Fibroblast of skin of abdomen (primary cell): ENCODE measurements at regions not wholly inside any gene's neighbourhood (a gene's known extent, or its start where the extent isn't known, plus 50 kb on each side); places are given as distances from the start of the nearest gene placed in this dataset.
"Not testable (repeated sequence)": the region's sequence is repeated elsewhere in the genome, so short reads cannot be mapped to it uniquely, and the experiment has no call there.

Experiments used
- DNase-seq: peaks from one replicate; pipeline ENCODE4 v3.0.0-alpha.2; 2013

DNA sequence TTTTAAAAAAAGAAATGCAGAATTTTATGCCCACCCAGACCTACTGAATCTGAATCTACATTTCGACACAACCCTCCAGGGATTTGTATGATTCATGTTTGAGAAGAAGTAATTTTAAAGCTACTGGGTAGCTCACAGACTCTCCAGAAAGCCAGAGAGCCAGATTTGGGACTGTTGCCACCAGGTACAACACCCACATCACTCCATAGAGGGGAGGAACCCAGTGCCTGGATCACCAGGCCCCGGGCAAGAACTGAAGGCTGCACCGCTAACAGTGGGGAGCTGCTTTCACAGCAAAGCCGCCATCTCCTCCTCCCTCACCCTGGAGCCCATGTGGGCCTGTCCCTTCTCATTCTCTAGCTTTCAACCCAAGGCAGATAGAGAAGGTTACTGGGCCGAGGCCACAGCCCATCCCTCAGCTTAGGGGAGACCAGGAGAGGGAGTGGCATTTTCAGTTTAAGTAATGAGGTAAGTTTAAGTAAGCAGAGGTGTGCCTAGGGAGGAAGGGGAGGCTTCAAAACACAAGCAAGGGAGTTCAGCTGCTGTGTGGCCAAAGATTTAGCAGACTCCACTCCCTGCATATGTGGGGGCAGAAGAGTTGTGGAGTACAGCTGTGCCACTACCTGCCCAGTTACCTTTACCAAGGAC is 109.8 kb downstream of the IL12A start:
- peak; percentile 30 for DNase-seq

DNA sequence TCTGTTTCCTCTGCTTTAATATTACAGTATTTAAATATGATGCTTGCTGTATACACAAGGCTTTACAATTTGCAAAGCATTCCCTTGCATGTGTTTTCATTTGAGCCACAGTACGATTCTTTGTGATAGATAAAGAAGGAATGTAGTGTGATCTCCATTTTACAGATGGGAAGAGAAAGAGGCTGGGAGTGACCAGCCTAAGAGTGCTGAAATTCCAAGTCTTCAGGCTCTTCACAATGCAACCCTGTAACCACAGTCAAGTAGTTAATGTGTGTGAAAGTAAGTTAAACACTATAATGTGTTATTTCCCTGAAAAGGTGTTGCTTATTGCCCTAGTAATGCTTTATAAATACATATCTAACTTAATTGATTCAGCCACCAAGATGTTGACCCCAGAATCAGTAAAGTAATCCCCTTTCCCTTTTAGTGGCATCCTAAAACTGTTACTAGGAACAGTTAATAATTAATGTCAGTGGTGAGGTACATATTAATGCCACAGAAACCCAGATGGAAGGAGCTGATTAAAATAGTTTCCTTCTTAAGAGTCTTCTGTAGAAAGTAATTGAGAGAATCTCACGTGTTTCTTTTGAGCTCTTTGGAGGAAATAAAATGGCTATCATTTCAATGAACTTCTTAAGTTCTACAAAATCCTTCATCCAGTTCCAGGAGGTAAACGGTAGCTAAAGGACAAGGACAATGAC is 110.4 kb downstream of the IL12A start:
- no peak for DNase-seq

DNA sequence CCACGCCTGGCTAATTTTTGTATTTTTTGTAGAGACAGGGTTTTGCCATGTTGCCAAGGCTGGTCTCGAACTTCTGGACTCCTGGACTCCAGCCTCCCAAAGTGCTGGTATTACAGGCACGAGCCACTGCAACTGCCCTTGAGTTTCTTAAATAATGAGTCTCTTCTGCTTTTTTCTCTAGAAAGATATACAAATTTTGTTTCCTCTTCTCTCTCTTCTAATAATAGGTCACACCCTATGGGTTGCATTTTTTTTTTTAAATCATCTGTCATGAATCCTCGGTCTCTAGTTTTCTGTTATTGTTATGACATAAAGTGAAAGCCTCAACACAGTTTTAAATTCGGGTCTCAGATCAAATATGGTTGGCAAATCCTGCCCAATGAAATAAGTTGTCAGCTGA is 111.2 kb downstream of the IL12A start:
- DNase-seq = no peak

DNA sequence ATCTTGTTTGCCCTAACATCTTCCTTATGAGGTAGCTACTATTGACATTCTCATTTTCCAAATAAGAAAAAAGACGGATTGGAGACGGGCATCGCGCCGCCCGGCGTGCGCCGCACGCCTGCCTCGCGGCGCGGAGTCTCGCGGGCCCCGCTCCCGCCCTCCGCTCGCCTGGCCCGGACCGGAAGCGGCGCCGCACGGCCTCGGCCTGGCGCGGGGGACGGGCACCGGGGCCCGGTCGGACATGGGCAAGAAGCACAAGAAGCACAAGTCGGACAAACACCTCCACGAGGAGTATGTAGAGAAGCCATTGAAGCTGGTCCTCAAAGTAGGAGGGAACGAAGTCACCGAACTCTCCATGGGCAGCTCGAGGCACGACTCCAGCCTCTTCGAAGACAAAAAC is 112.0 kb downstream of the IL12A start:
- no peak for DNase-seq

DNA sequence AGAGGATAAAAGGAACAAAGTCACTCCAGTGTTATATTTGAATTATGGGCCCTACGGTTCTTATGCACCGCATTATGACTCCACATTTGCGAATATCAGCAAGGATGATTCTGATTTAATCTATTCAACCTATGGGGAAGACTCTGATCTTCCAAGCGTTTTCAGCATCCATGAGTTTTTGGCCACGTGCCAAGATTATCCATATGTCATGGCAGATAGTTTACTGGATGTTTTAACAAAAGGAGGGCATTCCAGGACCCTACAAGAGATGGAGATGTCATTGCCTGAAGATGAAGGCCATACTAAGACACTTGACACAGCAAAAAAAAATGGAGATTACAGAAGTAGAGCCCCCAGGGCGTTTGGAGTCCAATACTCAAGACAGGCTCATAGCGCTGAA is 113.4 kb downstream of the IL12A start:
- DNase-seq = not testable (repeated sequence)

DNA sequence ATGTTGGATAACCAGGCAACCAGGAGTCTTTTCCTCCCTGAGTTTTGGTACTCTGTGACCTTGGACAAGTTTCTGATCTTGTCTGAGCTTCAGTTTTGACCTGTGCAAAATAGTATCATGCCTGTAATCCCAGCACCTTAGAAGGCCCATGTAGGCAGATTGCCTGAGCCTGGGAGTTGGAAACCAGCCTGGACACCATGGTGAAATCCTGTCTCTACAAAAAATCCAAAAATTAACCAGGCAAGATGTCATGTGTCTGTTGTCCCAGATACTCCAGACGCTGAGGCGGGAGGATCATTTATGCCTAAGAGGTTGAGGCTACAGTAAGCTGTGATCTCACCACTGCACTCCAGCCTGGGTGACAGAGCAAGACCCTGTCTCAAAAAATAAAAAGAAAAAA is 114.8 kb downstream of the IL12A start:
- no peak for DNase-seq

DNA sequence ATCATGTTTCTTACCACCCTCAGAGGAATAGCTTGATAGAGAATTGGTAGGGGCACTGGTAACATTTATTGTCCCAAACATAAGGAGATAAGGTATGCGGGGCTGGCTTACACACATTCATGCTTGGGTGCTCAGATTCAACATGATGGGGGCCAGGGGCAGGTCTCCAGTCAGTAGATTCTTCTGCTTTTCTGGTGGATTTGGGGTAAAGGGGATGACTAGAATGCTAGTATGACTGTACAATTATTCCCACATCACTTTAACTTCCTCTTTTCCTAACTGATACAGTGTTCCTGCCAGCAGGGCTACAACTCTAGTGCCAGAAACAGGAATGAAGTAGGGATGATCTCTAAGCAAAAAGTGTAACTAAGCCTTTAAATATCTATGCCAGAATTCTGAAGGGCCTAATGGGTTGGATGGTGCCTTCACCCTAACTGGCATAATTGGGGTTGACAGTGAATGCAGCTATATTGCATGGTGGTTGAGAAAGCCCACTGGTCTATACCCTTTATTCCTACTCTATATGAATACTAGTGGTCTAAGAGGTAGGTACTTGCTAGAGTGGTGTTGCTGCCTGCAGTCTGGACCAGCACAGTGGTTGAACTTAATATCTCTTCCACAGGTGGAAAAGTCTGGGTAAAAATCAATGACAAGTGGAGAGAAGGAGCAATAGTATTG is 117.4 kb downstream of the IL12A start:
- no peak for DNase-seq

DNA sequence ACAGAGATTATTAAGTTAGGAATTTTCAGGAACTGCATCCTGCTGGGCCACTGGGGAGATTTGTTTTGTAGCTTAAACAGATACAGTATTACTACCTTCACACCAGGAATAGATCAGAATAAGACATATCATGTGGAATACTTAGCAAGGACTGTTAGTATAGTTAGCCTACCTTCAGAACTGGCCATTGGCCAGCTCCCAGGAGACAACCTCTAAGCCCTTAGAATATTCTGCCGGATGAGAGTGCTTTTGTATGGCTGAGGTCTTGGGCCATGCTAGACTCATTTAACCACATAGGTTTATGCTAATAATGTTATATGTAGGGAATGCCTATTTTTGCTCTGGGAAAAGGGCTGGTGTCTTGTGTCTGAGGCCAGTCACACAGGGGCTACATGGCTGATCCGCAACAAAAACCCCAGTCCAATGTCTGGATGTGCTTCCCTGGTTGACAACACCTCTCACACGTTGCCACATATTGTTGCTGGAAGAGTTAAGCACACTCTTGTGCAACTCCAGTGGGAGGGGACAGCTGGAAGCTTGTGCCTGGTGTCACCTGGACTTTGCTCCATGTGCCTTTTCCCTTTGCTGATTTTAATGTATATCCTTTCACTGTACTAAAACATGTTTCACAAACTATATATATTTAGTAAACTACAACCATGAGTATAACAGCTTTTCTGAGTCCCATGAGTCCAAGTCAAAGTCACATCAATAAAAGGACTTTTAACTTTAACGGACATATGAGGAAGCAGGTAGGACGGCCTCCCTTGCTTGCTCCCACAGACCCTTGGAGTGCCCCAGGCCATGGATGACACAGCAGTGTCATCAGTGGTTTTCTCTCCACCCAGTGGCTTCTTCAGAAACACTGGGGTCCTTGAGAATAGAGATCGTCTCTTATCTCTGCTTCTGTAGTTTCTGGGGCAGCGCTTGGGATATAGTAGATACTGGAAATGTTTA is 118.0 kb upstream of the C3orf80 start:
- DNase-seq = no peak

DNA sequence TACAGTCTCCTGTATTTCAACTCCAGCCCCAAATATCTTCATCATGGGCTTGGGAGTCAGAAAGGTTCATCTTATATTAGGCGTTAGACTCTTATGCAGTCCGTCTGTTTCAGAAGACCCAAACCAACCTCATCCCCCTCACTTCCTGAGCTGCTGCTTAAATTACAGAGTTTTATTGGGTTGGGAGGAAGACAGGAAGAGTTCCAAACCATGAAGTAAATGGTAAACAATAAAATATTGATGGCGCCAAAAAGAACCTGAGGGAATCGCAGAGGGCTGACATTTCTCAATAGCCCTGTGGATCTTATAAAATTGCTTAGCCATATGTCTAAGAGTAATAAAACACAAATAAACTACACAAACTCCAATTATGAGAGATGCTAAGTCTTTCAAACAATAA is 116.9 kb upstream of the C3orf80 start:
- DNase-seq = no peak

DNA sequence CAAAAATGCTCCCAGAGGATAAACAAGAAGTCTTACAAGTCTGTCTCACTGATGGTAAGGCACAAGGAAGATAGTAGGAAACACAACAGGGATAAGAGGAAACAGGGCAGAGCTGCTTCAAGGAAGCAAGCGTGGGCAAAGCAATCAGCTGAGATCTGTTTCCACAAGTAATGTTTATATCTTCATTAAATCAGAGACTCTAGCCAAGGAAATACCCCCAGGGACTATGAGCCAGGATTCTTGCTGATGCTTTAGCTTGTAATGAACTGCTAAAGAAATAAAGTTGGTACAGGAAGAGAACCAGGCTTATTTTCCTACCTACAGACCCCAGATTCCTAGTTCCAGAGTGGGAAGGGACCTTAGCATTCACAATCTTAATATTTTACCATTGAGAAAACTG is 112.7 kb upstream of the C3orf80 start:
- DNase-seq = no peak

DNA sequence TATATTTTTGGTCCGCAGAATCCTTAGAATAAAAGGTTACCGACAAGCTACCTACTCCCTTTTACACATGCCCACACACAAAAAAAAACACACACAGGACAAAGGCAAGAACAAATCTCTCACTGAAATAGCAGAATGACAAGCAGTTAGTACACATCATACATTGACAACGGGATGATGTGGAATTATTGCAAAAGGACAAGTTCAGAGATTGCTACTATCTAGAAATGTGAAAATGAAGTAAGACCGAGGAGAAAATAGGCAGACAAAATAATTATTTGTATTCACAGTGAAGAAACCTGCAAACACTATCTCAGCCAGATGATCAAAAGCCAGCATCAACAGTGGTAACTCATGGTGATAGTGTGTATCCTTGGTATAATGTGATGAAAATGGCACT is 112.2 kb upstream of the C3orf80 start:
- DNase-seq = no peak

DNA sequence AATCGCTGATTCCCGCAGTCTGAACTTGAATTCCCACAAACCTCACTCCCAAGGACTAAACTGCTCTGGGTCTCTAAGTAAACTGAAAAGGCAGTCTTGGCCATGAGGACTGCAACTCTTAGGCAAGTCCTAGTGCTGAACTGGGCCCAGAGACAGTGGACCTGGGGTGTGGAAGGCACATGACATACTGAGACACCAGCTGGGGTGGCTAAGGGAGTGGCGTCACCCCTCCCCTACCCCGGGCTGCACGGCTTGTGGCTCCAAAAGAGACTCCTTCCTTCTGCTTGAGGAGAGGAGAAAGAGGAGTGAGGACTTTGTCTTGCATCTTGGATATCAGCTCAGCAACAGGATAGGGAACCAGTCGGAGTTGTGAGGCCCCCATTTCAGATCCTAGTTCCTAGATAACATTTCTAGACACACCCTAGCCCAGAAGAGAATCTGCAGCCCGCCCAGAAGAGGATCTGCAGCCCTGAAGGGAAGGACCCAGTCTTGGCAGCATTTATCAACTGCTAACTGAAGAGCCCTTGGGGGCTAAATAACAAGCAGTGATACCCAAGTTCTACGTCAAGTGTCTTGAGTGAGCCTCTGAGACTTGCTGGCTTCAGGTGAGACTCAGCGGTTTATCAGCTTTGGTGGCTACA is 110.7 kb upstream of the C3orf80 start:
- DNase-seq = no peak

DNA sequence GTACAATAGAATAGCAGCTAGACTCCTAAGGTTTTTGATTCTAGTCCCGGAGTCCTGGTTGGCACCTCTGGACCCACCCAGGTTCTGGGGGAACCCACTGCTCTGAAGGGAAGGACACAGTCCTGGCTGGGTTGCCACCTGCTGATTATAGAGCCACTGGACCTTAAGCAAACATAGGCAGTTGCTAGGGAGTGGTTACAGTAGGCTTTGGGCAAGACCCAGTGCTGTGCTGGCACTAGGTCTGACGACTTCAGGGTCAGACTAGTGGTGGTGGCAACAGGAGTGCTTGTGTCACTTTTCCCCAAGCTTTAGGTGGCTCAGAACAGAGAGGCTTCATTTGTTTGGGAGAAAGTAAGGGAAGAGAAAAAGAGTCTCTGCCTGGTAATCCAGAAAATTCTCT is 109.8 kb upstream of the C3orf80 start:
- no peak for DNase-seq

DNA sequence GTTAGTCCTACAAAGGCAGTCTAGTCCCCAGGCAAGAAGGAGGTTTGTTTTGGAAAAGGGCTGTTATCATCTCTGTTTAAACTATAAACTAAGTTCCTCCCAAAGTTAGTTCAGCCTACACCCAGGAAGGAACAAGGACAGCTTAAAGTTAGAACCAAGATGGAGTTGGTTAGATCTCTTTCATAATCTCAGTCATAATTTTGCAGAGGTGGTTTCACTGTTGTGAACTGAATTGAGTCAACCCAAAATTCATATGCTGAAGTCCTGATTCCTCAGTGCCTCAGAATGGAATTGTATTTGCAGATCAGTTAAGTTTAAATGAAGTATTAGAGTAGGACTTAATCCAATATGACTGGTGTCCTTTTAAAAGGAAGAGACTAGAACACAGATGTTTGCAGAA is 101.0 kb upstream of the C3orf80 start:
- no peak for DNase-seq

DNA sequence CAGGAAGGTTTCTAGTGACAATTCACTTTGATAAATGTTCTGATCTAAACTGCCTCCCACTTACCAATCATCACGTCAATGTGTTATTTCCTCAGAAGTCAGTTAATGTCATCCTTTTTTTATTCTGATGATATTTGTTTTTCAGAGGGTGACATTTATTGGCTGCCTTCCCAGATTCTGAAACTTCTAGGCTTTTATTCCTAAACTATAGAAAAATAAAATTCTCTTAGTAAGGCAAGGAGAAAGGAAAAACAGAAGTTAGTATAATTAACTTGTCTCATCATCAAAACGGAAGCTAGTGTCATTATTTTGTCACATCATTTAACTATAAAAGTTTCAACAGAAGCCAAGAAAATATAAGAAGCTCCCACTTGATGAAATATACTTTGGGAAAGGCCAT is 100.0 kb upstream of the C3orf80 start:
- peak; percentile 40 for DNase-seq

DNA sequence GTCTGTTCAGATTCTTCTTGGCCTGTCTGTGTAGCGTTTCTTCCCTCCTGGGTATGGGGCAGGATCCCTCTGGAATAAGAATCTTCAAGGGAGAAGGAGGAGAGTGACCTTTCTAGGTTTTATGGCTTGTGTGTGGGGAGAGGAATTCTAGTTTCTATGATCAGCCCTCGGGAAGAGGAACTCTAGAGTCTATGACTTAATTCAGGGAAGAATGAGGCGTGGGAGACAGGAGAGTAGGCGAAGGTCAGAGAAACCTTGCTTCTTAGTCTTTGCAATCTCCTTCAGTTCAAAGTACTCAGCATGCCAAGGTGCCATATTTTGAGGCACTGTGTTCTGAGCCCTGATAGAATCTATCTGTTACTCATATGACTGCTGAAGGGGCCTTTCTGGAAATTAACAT is 99.2 kb upstream of the C3orf80 start:
- DNase-seq = no peak

DNA sequence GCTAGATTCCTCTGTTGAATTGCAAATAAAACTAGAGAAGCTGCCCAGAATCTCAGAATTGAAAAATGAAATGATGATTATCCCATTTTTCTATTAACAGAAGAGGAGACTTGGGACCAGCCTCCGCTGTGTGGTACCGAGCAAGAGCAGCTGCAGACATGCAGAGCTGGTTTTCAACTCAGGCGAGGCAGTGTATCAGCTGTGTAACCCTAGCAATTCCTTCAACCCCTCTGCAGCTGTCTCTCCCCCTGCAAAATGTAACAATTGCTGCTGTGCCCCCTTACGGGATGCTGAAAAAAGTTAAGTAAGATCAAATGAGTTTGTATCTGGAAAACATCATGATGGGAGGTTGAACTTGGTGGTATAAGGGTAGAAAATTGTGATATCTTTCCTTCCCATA is 98.5 kb upstream of the C3orf80 start:
- DNase-seq = no peak

DNA sequence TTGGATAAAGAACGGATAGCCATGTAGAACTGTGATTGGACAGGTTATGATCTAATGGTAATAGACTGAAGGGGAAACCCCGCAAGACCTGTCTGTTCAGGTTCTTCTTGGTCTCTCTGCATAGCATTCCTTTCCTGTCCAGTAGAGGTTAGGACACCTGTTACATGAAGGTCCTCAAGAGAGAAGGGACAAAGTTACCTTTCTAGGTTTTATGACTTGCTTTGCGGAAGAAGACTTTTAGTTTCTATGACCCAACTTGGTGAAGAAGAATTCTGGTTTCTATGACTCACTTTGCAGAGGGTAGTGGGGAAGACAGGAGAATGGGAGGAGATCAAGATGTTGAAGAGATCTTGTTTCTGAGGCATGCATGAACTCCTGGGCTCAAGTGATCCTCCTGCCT is 97.9 kb upstream of the C3orf80 start:
- DNase-seq = no peak

DNA sequence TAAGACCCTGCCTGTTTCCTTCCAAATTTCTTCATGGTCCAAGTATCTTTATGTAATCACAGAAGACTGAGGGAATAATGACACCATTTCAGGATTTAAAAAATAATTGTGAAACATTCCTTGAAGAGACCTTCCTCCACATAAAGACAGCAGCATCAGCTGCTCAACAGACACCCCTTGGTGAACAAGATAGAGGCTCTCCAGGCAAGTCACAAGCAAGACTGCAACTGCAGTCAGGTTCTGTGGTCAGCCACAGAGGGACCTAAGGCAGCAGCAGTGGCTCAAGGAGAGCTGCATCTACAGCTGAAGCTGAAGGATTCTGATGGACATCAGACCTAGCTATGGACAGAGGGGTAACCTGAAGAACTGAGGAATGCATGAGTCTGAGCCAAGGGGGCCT is 97.2 kb upstream of the C3orf80 start:
- peak; percentile 41 for DNase-seq

DNA sequence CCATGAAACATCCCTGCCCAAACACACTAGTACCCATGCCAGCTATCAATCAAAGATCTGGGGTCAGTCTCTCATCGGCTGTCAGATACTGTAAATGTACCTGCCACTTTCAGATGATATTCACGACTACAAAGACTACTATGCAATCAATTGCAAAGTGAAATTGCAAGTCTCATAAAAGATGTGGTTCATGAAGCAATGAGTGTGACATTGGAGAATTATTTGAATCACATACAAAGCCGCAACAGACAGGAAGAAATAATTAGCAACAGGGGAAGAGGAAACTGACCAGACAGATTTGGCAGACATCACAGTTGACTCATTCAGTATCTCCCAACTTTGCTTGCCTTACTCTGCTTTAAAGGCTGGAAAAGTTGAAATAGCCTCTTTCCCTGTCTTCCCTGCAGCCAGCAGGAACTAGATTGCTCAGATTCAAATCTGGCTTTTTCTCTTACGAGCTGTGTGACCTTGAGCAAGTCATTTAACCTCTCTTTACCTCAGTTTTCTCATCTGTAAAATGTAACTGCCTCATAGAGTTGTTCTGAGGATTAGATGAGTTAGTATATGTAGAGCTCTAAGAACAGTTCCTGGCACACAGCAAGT is 95.7 kb upstream of the C3orf80 start:
- DNase-seq = peak; percentile 99

DNA sequence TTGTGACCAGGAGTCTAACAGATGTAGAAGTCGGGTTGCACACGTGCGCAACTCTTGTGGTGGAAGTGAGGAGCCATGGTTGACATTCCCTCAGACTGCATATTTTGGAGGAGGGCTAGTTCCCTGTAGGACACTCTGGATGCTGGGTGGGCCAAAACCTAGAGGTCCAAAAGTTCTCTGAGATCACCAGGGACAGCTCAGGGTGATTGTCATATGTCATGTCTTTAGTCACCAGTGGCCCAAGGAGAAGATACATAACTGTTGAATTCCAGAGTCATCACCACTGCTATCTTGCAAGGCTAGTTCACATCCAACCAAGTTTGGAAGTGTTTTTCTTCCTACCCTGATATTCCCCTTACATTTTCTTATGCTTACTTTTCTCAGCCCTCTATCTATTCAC is 95.2 kb upstream of the C3orf80 start:
- no peak for DNase-seq

DNA sequence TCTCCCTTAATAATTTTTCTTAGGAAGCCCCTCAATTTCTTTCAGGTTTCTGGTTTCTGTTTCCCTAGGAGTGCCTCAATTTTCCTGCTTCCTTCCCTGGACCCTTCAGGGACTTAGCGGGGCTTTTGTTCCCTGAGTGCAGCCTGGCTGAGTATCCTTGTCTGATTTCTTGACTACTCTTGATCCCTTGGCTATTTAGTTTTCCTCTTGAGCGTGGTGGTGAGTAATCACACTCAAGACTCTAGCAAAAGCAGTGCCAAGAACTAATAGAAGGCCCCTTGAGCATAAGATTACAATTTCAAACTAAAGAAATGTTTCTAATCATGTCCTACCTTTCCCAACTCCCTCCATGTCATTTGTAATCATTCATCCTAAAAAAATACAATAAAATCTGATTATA is 94.3 kb upstream of the C3orf80 start:
- peak; percentile 81 for DNase-seq
